ENCODE measurements at regions not wholly inside any gene's neighbourhood (a gene's known extent, or its start where the extent isn't known, plus 50 kb on each side); places are given as distances from the start of the nearest gene placed in this dataset.

- DNase-seq: no peak
- intact Hi-C loops (cut with DNase I): no loop called here
Measured at GRCh38 chr9:119852390-119852789, 483.2 kb upstream of the BRINP1 start.

GRCh38 chr9:119844431-119844830, 475.2 kb upstream of the BRINP1 start:
- intact Hi-C loops (cut with DNase I): no loop called here
- DNase-seq: no peak

GRCh38 chr9:119841016-119841415, 471.8 kb upstream of the BRINP1 start:
- DNase-seq: no peak
- intact Hi-C loops (cut with DNase I): no loop called here

- intact Hi-C loops (cut with DNase I): no loop called here
- DNase-seq: peak in 7 of 10 donors; percentile 12 to 85 (median 32)
Measured at GRCh38 chr9:119839888-119840287, 470.7 kb upstream of the BRINP1 start.

- intact Hi-C loops (cut with DNase I): no loop called here
- no peak for DNase-seq
Measured at GRCh38 chr9:119838210-119838609, 469.0 kb upstream of the BRINP1 start.

GRCh38 chr9:119836036-119836435, 466.8 kb upstream of the BRINP1 start:
- intact Hi-C loops (cut with DNase I): no loop called here
- no peak for DNase-seq

- no peak for DNase-seq
- intact Hi-C loops (cut with DNase I): no loop called here
Measured at GRCh38 chr9:119834064-119834620, 464.9 kb upstream of the BRINP1 start.

GRCh38 chr9:119831309-119831708, 462.1 kb upstream of the BRINP1 start:
- no peak for DNase-seq
- intact Hi-C loops (cut with DNase I): no loop called here

- no peak for DNase-seq
- intact Hi-C loops (cut with DNase I): no loop called here
Measured at GRCh38 chr9:119829748-119830147, 460.5 kb upstream of the BRINP1 start.

GRCh38 chr9:119829186-119829585, 460.0 kb upstream of the BRINP1 start:
- DNase-seq: no peak
- intact Hi-C loops (cut with DNase I): no loop called here

GRCh38 chr9:119827526-119827925, 458.3 kb upstream of the BRINP1 start:
- intact Hi-C loops (cut with DNase I): no loop called here
- DNase-seq: no peak

- no peak for DNase-seq
- intact Hi-C loops (cut with DNase I): no loop called here
Measured at GRCh38 chr9:119827126-119827525, 457.9 kb upstream of the BRINP1 start.

- intact Hi-C loops (cut with DNase I): no loop called here
- DNase-seq: no peak
Measured at GRCh38 chr9:119818726-119819435, 449.6 kb upstream of the BRINP1 start.

GRCh38 chr9:119810645-119811429, 441.6 kb upstream of the BRINP1 start:
- intact Hi-C loops (cut with DNase I): no loop called here
- peak in 3 of 10 donors; percentile 13 to 75 (median 33) for DNase-seq

- DNase-seq: no peak
- intact Hi-C loops (cut with DNase I): no loop called here
Measured at GRCh38 chr9:119803679-119804078, 434.4 kb upstream of the BRINP1 start.

GRCh38 chr9:119802621-119803020, 433.4 kb upstream of the BRINP1 start:
- peak; percentile 54 to 94 (median 64) for DNase-seq
- intact Hi-C loops (cut with DNase I): no loop called here

- DNase-seq: no peak
- intact Hi-C loops (cut with DNase I): no loop called here
Measured at GRCh38 chr9:119802133-119802532, 432.9 kb upstream of the BRINP1 start.

- no peak for DNase-seq
- intact Hi-C loops (cut with DNase I): no loop called here
Measured at GRCh38 chr9:119801311-119801710, 432.1 kb upstream of the BRINP1 start.

- intact Hi-C loops (cut with DNase I): no loop called here
- no peak for DNase-seq
Measured at GRCh38 chr9:119795395-119795794, 426.2 kb upstream of the BRINP1 start.

GRCh38 chr9:119794836-119795235, 425.6 kb upstream of the BRINP1 start:
- intact Hi-C loops (cut with DNase I): no loop called here
- DNase-seq: no peak

GRCh38 chr9:119793218-119793617, 424.0 kb upstream of the BRINP1 start:
- intact Hi-C loops (cut with DNase I): no loop called here
- DNase-seq: peak in 2 of 10 donors; percentile 11 to 14

- no peak for DNase-seq
- intact Hi-C loops (cut with DNase I): no loop called here
Measured at GRCh38 chr9:119792242-119792641, 423.0 kb upstream of the BRINP1 start.

Measured in posterior cingulate gyrus (tissue), 11 donors.